NCI-H146 (cell line): ENCODE measurements at regions not wholly inside any gene's neighbourhood (a gene's known extent, or its start where the extent isn't known, plus 50 kb on each side); places are given as distances from the start of the nearest gene placed in this dataset.
A peak's percentile ranks its signal among the peaks of the same experiment; 100 is the strongest.

ENCODE experiments used
- DNase-seq: peaks from one replicate; lab custom pipeline; 2025; lab: John Stamatoyannopoulos, UW

DNA sequence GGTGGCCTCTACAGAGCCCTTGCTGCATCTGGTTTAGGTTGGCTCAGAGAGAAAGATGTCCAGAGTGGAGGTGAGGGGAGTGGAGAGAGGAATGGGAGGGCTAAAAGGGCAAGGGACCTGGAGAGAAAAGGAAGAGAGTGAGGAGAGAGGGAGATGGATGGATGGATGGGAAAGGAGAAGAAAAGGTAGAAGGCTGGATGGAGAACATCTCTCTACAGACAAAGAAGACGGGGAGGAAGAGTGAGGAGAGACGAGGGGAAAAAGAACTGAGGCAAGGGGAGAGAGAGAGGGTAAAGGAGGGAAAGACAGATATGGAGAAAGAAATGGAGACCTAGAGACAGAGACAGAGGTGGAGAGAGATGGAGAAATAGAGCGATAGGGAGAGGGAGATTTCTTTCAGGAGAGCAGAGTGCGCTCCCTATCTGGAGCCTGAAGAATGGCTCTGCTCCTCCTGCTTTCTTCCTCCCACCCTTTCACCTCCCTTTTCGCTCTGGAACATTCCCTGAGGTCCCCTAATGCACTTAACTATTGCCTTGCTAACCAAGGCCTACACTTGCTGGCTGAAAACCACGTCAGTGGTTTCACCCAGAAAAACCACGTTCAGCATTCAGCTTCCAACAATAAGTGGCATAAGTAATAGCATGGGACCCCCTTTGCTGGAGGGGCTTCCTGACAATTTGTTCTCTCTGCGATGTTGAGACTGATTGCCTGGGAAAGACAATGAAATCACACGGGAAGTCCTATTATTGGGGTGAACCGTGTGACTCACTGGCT is 286.3 kb downstream of the CDH26 start:
- DNase-seq = no peak

DNA sequence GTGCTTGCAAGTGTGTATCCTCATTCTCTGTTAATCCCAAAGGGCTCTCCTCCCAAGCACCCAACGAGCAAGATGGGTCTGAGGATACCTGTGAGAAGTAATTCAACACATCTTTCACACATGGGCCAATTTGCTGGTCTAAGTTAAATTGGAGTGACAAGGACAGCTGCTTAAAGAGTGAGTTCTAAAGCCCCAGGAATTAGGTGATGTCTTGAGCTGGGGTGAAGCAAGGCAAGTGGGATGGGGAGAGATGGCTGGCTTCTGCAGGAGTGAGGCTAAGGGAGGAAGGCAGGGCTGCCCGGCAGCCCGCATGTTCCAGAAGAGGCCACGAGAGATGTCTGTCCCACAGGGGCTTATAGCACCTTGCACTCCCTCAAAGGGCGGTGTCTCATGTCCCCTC is 288.5 kb downstream of the CDH26 start:
- no peak for DNase-seq

DNA sequence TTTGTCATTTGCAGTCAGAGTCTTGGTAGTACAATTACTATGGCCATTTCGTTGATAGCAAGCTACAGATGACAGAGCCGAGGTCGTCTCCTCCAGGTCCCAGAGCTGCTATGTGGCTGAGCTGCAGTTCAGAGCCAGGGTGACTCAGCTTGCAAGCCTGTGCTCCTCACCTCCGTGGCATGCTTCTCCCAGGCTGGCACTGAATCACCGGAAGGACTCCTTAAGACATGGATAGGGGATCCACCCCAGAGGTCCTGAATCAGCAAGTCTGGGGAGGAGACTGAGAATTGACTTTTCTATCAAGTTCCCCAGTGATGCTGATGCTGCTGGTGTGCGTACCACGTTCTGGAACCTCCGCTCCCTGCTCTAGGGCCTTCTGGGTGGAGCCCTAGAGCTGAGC is 291.2 kb downstream of the CDH26 start:
- DNase-seq = no peak

DNA sequence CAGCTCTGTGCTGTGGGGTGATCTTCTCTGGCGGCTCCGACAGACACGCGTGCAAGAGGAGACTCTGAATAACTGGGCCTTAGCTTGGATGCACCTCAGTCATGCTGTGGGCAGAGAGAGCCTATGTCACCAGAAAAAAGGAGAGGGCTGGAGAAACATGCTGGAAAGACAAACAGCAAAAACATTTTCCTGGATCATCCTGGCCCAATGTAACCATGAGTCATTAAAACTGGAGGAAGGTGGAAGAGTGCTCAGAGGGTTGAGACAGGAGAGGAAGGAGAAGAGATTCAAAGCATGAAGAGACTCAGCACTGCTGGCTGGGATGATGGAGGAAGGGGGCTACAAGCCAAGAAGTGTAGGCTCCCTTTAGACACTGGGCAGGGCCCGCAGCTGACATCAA is 292.0 kb downstream of the CDH26 start:
- DNase-seq = no peak

DNA sequence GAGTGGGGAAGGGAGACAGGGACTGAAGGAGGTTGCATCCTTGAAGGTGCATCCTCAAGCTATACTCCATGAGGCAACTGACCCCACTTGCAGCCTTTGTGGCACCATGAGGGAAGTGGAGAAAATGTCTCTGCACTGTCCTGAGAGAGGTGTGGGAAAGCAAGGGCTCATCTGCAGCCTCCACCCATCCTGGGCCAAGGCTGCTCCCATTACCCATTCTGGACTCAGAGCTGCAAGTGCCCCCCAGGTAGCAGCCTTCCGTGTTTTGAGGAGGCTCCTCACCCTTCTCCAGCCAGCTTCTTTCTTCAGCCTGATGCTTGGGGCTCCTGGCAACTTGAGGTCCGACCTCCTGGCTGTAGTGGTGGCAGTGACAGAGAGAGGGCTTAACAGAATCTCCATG is 294.6 kb downstream of the CDH26 start:
- DNase-seq = no peak

DNA sequence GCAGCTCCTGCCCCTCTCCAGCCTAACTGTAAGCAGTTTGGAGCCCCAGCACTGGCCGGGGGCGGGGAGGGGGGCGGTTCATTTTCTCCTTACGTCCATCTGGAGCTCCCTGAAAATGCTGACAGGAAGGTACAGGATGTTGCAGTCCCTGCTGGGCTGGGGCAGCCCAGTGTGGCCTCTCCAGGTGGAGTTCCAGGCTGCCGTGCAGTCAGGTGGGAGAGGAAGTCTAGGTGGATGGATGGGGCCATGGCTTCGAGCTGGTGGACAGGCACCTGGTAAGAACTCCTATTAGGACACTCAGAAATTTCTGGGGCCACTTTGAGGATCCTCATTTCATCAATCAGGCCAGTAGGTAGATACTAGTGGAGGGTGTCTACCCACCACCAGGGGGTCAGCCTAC is 295.2 kb downstream of the CDH26 start:
- no peak for DNase-seq

DNA sequence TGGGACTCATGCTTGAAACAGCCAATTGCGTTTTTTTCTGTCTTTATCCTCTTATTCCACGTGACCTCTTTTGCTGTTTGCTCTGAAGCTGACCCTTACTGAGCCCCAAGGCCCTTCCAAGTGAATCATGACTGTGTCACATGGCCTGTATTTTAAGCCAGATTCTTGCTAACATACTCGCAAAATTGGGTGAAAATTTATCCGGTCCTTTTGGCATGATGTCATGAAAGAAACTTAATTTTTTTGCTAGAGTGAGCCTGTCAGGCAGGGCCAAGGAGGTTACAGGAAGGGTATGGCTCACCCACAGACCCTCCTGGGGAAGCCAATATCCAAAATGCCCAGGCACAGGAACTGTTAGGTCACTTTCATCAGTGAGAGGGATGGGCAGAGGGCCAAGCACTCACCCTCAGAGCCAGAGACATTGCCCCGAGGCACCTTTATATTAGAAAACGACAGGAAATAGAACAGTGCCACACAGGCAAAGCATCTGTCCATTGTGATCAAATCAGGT is 296.7 kb downstream of the CDH26 start:
- DNase-seq = peak; percentile 40

DNA sequence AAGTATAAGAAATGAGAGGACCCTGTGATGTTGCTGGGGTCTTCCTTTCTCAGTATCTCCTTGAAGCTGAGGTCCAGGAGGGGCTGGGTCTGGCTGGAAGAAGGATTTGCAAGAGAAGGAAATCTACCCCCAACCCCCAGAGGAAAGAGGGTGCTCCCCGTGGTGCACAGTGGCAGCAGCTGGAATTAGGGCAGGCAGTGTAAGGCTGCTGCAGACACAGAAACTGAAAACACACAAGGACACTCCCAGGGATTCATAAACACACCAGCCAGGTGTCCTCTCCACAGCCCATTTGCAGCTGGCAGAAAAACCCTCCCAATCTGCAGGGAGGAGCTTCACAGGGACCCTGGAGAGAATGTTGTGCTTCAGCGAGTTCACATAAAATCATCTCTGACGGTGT is 297.2 kb downstream of the CDH26 start:
- peak; percentile 72 for DNase-seq

DNA sequence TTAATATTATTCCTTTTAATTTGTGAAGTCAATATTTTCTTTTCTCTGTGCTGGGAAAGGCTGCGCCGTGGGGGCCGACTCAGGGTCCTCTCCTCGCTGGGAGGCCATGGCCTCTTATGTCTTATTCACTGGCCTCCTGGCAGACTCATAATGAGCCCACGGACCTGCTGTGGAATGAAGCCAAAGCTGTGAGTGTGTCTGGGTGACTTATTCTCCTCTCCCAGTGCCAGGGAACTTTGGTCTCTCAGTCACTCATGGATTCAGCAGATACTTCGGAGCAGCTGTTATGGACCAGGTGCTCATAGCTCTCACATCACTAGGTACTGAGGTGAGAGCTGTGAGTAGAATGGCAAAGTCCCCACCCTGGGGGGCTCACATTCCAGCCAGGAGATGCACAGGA is 297.6 kb downstream of the CDH26 start:
- no peak for DNase-seq

DNA sequence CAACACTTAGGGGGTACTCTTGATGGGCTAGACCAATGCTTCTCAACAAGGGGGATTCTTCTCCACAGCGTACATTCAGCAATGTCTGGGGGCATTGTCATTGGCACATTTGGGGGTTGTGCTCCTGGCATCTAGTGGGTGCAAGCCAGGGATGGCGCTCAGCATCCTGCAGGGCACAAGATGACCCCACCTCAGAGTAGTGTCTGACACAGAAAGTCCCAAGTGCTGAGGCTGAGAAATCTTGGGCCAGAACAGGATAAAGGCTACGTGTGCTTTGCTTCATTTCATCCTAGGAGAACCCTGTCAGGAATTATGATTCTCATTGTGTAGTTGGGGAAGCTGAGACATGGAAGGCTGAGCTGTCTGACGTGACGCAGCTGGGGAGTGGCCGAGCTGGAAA is 298.6 kb downstream of the CDH26 start:
- no peak for DNase-seq

DNA sequence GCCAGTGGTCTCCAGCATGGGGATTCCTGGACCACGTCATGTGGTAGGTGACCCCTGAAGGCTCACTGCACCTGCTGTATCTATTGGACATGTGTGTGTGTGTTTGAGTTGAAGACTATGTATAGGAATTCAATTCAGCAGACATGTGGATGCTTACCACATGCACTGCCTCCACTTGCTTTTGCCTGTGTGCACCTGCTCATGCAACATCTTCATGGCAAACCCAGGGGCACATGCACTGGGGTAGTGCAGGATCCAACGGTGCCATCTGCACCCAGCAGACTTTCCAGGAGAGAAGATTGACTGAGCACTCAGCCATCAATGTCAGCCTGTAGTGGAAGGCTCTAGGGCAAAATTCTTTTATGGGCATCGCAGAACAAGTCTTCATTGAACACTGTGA is 299.4 kb downstream of the CDH26 start:
- no peak for DNase-seq

DNA sequence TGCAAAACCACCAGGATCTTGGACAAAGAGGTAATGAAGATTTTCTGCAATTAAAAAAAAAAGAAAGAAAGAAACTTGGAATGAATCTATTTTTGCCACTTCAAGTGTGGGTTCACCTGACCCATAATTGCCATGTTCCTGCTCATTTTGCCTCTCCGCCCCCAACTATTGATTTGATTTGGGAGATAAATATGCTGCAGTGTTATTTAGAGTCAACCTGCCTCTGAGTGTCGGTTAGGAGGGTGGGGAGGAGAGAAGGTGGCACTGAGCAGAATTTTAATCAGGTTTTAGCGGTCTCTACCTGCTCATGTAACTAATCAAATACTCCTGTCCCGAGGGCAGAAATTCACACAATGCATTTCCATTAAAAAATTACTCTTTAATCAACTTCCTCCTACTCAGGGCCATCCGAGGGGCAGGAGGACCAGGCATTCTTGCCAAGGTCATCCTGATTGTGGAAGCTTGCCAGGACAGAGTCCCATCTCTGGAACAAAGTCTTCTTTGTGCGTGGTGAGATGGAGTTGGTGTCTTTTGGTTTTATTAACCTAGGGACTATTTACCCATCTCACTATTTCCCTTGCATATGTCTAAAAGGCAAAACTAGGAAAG is 300.1 kb downstream of the CDH26 start:
- DNase-seq = peak; percentile 35

DNA sequence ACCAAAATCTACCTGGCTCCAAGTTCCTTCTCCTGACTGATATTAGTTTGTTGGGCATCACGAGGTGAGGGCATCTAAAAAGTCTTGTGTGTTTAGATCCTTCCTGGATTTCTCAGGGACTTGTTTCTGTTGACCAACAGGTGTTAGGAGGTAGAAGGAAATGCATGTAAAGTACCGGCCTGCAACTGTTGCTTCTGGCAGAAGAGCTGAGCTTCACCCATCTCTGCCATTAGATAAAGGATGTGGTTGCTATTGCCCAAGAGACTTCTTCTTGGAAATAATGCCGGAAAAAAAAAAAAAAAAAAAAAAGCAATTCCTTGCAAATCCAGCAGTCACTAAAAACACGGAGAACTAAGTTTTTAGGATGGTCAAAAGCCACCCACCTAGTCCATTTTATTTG is 303.1 kb downstream of the CDH26 start:
- DNase-seq = no peak

DNA sequence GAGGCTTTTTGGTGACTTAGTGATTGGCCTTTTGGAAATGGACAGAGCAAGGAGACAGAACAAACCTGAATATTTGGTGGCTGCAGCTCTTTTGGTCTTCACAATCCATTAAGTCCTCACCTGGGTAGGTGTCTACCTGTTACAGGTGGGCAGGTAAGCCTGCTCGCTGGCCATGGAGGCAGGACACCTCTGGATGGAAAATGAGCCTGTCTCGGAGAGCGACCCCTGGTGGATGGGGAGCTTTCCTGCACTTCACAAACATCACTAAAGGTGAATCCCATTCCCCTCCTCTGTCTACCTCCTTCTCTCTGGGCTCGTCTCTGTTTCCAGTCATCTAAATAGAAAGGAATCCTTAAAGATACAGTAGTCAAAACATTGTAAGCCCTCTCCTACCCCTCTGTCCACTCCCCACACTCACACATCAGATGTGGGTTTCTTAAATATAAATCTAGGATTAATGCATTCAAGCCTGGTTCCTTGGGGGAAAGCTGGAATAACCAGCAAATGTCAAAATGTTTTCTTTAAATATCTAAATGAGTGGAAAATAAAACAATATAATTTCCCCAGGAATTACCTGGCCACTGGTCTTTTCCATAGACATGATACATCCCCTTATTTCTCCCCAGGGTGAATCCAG is 304.9 kb downstream of the CDH26 start:
- DNase-seq = peak; percentile 48

DNA sequence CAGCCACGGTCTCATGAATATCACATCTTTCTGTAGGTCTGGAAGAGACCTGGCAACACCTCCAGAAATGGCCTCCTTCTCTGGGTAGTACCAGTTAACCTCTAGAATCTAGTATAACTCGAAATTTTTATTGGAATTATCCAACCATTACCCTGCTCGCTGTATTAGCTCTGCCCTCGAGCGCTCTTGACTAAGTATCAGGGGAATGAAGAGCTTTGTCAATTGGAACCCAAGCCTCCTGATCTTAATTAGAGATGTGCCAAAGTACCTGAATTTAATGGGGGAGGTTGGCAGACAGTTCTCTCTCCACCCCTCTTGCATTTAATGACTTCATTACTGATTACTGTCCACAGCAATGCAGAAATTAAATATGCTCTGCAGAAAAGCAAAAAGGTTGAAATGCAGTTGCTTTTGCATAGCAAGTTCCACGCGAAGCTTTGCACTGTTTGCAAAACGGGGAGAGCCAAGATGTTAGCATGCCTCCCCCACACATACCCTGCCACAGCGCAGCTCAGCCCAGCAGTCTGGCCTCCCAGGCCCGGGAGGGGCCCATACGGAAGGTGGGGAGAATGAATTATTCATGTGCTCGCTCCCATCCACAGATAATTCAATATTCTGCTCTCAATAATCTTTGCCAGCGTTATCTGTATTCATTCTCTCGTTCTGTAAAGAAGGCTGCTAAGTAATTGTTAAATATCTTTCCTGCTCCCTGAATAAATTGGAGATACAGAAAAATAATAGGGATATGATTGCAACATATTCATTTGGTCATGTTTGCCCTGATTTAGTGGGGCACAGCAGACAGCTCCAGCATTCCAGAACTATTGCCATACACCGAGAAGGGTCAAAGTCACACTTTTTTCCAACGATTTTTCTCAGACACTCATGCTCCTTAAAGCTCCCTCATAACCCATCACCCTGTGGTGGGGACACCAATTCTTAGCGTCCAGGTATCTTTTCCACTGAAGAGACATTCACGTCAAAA is 305.8 kb downstream of the CDH26 start:
- DNase-seq = no peak

DNA sequence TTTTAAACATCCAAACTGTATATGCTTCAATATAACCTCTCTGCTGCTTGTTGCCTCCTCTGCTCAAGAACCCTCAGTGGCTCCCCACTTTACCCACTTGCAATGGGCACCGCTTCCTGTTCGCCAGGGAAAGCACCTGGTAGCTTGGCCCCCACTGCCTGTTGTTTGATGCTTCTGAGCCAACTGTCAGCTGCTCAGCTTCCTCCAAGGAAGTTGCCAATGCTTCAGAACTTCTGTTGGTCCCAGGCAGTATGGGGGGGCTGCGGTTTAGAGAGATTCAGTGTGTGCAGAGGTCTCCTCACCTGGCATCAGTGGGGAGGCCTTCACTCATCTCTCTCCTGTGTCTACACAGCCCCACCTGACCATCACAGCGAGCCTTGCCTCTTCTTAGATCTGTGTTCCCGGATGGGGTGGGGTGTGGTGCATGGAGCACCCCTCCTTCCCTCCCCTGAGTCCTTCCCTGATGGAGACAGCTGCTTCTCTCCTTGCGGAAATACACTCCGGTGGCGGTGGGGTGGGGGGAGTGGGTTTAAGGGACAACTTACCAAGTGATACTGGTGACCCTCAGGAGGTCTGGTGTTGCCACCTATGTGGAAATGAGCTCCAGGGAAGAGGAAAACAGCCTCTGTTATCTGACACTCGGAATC is 308.1 kb downstream of the CDH26 start:
- DNase-seq = no peak

DNA sequence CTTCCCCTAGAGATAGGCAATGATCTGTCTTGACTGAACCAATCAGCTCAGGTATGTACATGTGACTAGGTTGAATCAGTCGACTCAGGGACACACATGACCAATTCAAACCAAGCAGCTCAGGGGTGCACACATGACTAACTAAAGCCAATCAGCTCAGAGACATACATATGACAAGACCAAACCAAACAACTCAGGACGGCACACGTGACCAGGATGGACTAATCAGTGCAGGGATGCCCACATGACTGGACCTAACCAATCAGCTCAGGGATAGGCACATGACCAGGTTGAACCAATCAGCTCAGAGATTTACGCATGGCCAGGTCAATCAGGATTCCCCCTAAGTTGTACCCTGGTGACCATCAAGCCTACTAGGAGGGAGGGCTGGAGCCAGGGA is 310.3 kb downstream of the CDH26 start:
- DNase-seq = no peak

DNA sequence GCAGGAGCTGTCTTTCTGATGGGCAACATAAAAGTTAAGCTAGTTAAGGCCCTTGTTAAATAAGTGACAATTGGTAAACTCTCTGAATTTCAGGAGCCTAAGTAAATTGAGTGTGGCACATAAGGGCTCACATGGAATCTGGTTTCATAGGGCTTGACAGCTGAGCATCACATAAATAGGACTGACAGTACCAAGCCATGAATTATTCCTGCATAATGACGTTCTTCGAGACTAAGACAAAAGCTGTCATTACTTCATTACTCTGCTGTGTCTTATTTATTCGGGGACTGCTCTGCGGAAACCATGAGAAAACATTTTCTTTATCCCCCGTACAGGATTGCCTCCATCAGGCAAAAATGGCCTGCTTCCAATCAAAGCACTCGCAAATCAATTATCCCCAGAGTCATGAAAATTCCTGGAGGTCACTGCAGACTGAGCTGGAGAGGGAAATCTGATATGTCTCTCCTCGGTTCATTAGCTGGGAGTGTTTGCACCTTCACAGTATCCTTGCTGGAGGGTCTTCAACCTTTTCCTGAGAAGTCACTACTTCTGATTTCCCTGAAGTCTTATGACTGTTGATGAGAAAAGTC is 311.4 kb downstream of the CDH26 start:
- DNase-seq = no peak

DNA sequence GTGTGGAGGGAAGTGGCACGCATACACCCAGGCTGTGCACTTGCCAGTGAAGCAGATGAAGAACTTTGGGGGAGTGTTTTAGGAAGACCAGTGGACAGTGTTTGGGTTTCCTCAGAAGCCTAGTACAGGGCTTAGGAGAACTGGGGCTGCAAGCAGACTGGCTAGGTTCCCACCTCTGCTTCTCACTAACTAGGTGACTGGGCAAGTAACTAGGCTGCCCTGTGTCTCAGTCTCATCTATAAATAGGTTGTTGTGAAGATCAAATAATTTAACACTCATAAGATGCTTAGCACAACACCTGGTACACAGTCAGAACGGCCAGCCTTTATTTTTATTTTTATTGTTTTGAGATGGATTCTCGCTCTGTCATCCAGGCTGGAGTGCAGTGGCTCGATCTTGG is 312.1 kb downstream of the CDH26 start:
- DNase-seq = no peak

DNA sequence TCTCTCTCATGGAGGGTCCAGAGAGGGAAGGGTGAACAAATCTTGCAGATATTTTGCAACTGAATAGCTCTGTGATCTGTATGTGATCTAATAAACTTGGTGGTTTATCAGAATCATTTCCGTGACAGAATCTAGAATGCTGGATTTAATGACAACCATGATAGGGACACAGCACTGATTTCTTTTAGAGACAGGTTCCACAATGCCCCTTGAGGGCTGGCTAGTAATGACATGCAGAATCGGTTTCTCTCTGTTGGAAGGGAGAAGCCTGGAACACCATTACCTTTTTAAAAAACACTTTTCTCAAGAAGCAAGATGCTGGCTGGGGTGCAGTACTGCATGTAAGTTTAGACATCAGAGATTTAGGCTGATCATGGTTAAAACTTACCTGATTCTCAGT is 313.4 kb downstream of the CDH26 start:
- DNase-seq = no peak

DNA sequence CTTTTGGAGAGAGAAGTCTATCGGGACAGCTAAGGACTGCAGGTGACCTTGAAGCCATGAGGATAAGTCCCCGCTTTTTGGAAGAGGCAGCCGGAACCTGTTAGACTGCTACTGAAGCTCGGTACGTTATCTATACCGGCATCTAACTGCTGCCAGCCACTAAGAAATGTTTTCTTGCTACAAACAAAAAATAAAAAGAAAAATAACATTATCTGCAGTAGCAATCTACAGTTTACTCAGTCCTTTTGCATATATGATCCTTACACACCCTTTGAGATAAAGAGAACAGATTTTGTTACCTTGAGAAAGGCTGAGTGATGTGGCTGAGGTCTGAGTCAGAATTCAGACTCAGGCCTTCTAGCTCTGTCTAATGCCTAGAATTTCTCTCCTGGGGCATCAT is 314.6 kb downstream of the CDH26 start:
- no peak for DNase-seq
